MM.1S (cell line): ENCODE measurements at regions not wholly inside any gene's neighbourhood (a gene's known extent, or its start where the extent isn't known, plus 50 kb on each side); places are given as distances from the start of the nearest gene placed in this dataset.

Source experiments
- EZH2 ChIP-seq: fragments of 300-600 bp; sonication (generic); optimal IDR thresholded peaks from 2 replicates; pipeline ENCODE3; 2017; ENCODE audit warnings: low read depth, mild to moderate bottlenecking, antibody characterized with exemption, low read length, mixed read lengths
- EZH2phosphoT487 ChIP-seq: fragments of 300-600 bp; sonication (generic); IDR thresholded peaks from 2 replicates; pipeline ENCODE4 v1.6.1; 2018; ENCODE audit warnings: antibody characterized with exemption, low read length
- TF ChIP-seq, protein P1 (sequence below): fragments of 300-600 bp; sonication (generic); IDR thresholded peaks from 2 replicates; pipeline ENCODE4 v1.5.1; 2016; ENCODE audit warnings: antibody characterized with exemption, low read length, mixed read lengths

GRCh38 chr5:175079707-175080106 lies 355.3 kb downstream of the MSX2 start:
- TF ChIP-seq, protein P1, sequence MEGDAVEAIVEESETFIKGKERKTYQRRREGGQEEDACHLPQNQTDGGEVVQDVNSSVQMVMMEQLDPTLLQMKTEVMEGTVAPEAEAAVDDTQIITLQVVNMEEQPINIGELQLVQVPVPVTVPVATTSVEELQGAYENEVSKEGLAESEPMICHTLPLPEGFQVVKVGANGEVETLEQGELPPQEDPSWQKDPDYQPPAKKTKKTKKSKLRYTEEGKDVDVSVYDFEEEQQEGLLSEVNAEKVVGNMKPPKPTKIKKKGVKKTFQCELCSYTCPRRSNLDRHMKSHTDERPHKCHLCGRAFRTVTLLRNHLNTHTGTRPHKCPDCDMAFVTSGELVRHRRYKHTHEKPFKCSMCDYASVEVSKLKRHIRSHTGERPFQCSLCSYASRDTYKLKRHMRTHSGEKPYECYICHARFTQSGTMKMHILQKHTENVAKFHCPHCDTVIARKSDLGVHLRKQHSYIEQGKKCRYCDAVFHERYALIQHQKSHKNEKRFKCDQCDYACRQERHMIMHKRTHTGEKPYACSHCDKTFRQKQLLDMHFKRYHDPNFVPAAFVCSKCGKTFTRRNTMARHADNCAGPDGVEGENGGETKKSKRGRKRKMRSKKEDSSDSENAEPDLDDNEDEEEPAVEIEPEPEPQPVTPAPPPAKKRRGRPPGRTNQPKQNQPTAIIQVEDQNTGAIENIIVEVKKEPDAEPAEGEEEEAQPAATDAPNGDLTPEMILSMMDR, result no peak
- no peak for TF ChIP-seq EZH2
- no peak for TF ChIP-seq EZH2phosphoT487
